Gastroesophageal sphincter (tissue), 4 donors: ENCODE measurements at regions not wholly inside any gene's neighbourhood (a gene's known extent, or its start where the extent isn't known, plus 50 kb on each side); places are given as distances from the start of the nearest gene placed in this dataset.
A peak's percentile ranks its signal among the peaks of the same experiment; 100 is the strongest.

ENCODE experiments used
- ATAC-seq: fragments of 150-250 bp; one replicate; pipeline ENCODE4 v1.9.1; 2016; ENCODE audit warnings: mild to moderate bottlenecking, moderate library complexity
- H3K27ac ChIP-seq, 4 donors: fragments of 200-600 bp; sonication (generic) in 3 of 4; 1 replicate in 3 of 4; 2 replicates in 1 of 4; pipeline ENCODE4 v1.5.1; 2016 to 2019
- H3K27me3 ChIP-seq: fragments of 200-600 bp; sonication (generic); one replicate; pipeline ENCODE4 v1.5.1; 2019
- H3K36me3 ChIP-seq, 2 donors: fragments of 200-600 bp; sonication (generic); one replicate each; pipeline ENCODE4 v1.5.1; 2019; ENCODE audit warnings: control low read depth in 1 of 2
- H3K4me1 ChIP-seq, 3 donors: fragments of 200-600 bp; sonication (generic); 1 replicate in 2 of 3; 2 replicates in 1 of 3; pipeline ENCODE4 v1.5.1; 2016 to 2019; ENCODE audit warnings: control low read depth in 2 of 3
- H3K4me3 ChIP-seq, 2 donors: fragments of 200-600 bp; sonication (generic); one replicate each; pipeline ENCODE4 v1.5.1; 2019; ENCODE audit warnings: mild to moderate bottlenecking in 1 of 2, moderate library complexity in 1 of 2
- H3K9me3 ChIP-seq, 3 donors: fragments of 200-600 bp; sonication (generic); one replicate each; pipeline ENCODE4 v1.5.1; 2017 to 2019; ENCODE audit warnings: control low read depth in 2 of 3
- EP300 ChIP-seq: sonication (generic); formaldehyde crosslinking; IDR thresholded peaks from one replicate; pipeline ENCODE4 v1.6.1; 2017; ENCODE audit warnings: antibody characterized with exemption, mild to moderate bottlenecking
- POLR2A ChIP-seq, 2 donors: fragments of 450-650 bp; IDR thresholded peaks; one replicate each; pipeline ENCODE4 v1.6.1; 2017; ENCODE audit warnings: antibody characterized with exemption in 2 of 2, mild to moderate bottlenecking in 2 of 2, moderate library complexity in 1 of 2
- POLR2AphosphoS5 ChIP-seq: sonication (generic); formaldehyde crosslinking; IDR thresholded peaks from one replicate; pipeline ENCODE4 v1.6.1; 2017; ENCODE audit warnings: antibody characterized with exemption
- WGBS, 2 donors: methylation state at CpG; one replicate each; pipeline ENCODE4 v1.1.5; 2018; ENCODE audit warnings: low coverage in 1 of 2; 5-methylcytosine and 5-hydroxymethylcytosine counted together
- TF ChIP-seq, protein P1 (sequence below), 4 experiments: fragments of 200-600 bp in 2 of 4; fragments of 450-650 bp in 2 of 4; sonication (generic) in 1 of 4; IDR thresholded peaks; one replicate each; pipeline ENCODE4 v1.5.1; 2017 to 2019; ENCODE audit warnings: antibody characterized with exemption in 4 of 4, mild to moderate bottlenecking in 2 of 4, moderate library complexity in 2 of 4

DNA sequence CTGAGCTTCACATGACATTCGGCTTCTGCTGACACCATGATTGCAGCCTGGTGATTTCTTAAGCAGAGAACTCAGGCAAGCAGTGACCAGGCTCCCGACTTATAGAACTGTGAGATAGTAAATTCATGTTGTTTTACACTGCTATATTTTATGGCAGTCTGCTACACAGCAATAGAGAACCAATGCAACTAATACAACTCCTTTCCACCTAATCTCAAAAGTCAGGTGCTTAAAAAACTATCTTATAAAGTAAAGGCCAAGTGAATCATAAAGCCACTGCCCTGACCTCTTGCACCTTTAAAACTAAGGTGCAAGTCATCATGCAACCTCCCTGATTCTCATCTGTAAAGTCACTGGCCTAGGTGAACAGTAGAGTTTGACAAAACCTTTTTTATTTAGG is 95.3 kb upstream of the GLS start:
- Histone ChIP-seq H3K36me3 (no peaks in the 10 kb centered on the region), H3K27me3 (no peaks in the 10 kb centered on the region), H3K27ac (no peak overlapping the region), H3K4me3 (no peak overlapping the region), H3K4me1 (peaks cover 0 to 12% (median 0%) of the 10 kb centered on the region in 3 donors), H3K9me3 (no peaks in the 10 kb centered on the region)
- TF ChIP-seq POLR2A (IDR thresholded peaks at IDR 0.05): no peak
- TF ChIP-seq, protein P1, sequence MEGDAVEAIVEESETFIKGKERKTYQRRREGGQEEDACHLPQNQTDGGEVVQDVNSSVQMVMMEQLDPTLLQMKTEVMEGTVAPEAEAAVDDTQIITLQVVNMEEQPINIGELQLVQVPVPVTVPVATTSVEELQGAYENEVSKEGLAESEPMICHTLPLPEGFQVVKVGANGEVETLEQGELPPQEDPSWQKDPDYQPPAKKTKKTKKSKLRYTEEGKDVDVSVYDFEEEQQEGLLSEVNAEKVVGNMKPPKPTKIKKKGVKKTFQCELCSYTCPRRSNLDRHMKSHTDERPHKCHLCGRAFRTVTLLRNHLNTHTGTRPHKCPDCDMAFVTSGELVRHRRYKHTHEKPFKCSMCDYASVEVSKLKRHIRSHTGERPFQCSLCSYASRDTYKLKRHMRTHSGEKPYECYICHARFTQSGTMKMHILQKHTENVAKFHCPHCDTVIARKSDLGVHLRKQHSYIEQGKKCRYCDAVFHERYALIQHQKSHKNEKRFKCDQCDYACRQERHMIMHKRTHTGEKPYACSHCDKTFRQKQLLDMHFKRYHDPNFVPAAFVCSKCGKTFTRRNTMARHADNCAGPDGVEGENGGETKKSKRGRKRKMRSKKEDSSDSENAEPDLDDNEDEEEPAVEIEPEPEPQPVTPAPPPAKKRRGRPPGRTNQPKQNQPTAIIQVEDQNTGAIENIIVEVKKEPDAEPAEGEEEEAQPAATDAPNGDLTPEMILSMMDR (IDR thresholded peaks at IDR 0.05): no peak
- no peak for TF ChIP-seq POLR2AphosphoS5
- no peak for TF ChIP-seq EP300
- 87% methylated on average over 2 of the region's 2 CpGs; no CpG with 5 or more reads in 1 of the 2 donors for WGBS, 2 donors
- no peak for ATAC-seq

DNA sequence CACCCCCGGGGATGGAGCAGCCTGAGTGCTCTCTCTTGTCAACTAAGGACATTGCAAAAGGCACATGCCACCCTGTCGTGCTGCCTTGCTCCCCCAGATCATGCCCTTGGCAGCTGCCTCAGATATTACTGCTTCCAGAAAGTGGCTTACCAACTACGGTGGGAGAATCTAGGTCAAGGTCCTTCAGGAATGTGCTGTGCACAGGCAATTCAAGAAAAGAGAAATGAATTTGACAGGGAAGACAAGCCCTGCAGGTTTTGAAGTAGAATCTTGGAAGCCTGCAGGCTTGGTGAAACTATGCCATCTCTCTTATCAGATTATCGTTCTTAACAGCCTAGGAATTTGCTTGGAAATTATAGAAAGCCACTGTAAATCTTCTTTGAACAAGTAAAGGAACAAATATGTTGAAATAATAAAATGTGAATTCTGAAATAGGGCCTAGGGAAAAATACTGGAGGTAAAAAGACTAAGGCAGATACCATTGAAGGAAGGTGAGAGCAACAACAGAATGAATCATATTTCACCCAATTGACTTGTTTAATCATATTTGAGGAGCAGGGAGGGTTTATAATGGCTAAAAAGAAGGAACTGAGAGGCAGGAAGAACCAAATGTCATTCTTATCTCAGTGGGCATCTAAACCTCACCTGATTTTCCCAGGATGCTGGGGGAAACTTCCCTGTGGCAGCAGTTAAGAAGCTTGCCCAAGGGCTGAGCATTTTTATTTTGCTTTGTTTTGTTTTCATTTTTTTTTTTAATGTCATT is 94.0 kb upstream of the GLS start:
- H3K4me3 ChIP-seq: no peak overlapping the region
- peaks cover 0 to 13% (median 0%) of the 10 kb centered on the region in 3 donors for H3K4me1 ChIP-seq
- no peaks in the 10 kb centered on the region for H3K36me3 ChIP-seq
- ATAC-seq: no peak
- TF ChIP-seq EP300 (no peak), POLR2A (IDR thresholded peaks at IDR 0.05) (no peak), POLR2AphosphoS5 (no peak)
- TF ChIP-seq, protein P1 (IDR thresholded peaks at IDR 0.05): no peak
- 12 to 20% methylated on average over 1 to 2 of the region's 4 CpGs for WGBS, 2 donors
- no peak overlapping the region for H3K27ac ChIP-seq
- H3K27me3 ChIP-seq: no peaks in the 10 kb centered on the region
- no peaks in the 10 kb centered on the region for H3K9me3 ChIP-seq

DNA sequence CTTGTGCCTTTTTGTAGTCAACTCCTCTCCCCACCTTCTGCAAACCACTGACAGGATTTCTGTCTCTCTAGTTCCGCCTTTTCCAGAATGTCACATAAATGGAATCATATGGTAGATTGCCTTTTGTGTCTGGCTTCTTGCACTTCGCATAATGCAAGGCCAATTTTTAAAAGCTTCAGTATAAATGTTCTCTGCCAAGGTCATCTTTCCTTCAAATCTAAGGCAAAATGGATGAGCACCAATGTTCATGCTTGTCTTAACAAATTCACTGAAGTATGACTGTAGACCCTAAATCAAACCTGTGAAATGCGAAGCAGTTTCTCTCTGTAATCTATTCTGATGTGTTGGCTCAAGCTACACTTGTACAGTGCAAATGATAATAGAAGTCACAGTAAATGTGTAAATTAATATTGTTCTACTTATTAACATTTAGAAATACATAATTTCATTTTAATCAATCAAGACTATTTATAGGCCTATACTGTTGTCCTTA is 92.8 kb upstream of the GLS start:
- ATAC-seq: no peak
- Histone ChIP-seq H3K27me3 (no peaks in the 10 kb centered on the region), H3K4me1 (peaks cover 0 to 24% (median 4%) of the 10 kb centered on the region in 3 donors), H3K36me3 (no peaks in the 10 kb centered on the region), H3K9me3 (no peaks in the 10 kb centered on the region), H3K4me3 (no peak overlapping the region), H3K27ac (no peak overlapping the region)
- TF ChIP-seq, protein P1 (IDR thresholded peaks at IDR 0.05): no peak
- TF ChIP-seq EP300: no peak
- TF ChIP-seq POLR2AphosphoS5: no peak
- no peak for TF ChIP-seq POLR2A (IDR thresholded peaks at IDR 0.05)
- WGBS, 2 donors: 63 to 81% methylated on average over 3 of the region's 3 CpGs

DNA sequence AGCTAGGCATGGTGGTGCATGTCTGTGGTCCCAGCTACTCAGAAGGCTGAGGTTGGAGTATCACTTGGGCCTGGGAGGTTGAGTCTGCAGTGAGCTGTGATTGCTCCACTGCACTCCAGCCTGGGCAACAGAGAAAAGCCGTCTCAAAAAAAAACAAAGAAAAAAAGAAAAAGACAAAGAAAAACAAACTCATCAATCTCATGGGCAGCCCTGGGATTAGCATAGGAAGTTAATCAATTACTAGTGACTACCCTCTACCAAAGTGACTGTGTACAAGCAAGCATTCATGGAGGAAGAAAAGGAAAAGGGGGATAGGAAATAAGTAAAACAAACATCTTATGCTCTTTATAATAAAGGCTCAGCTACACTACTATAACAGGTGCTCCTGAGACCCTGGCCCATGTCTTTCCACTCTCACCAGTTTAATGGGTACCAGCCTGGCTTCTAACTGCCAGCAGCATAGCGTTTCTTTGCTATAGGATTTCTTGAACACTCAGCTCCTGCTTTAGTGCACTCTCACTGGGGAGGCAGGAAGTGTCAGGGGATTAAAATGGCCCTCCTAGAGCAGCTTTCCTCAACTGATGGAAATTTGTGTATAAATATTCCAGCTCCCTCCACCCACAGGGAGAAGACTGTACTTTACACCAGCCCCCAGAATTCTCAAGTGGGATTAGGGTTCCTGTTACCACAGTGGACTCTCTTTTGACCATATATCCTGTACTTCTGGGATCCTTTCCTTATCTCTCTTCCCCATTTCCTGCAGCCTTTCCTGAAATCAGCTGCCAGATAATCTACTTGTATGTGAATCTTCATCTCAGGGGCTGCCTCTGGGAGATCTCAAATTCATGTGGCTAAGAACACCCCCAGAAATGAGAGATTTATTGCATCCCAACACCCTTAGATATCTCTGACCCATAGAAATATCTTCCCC is 91.3 kb upstream of the GLS start:
- ATAC-seq: no peak
- Histone ChIP-seq H3K36me3 (no peaks in the 10 kb centered on the region), H3K4me3 (no peak overlapping the region), H3K27ac (peak overlapping the region in 1 of 4 donors; percentile 17), H3K27me3 (no peaks in the 10 kb centered on the region), H3K4me1 (peaks cover 0 to 24% (median 4%) of the 10 kb centered on the region in 3 donors), H3K9me3 (no peaks in the 10 kb centered on the region)
- 45 to 69% methylated on average over 1 to 2 of the region's 2 CpGs for WGBS, 2 donors
- TF ChIP-seq EP300: no peak

DNA sequence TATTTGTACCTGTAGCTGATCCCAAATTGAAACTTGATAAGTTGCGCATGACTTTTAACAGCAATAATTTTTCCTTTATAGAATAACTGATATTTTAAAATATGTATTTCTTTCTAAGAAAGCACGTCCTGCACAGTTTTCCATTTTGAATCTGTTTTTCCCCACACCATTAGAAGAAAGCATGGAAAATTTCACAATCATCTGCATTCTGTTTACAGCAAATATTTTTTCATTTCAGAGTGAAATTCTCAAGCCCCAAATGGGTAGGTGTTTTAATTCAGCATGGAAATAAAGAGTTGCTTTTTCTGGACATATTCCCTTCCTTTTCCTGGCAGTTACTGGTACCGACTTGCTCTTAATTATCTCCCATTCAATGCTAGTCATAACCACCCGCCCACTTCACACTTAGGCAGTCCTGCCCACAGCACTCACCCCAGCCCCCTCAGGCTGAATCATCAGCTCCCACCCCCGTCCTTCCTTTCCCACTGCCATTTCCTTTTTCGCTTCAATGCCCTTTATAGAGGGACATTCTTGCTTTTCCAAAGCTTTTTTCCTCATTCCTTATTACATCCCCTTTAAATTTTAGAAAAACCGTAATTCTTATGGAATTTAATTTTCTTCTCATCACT is 89.2 kb upstream of the GLS start:
- TF ChIP-seq EP300 (no peak), POLR2AphosphoS5 (peak; percentile 13), POLR2A (IDR thresholded peaks at IDR 0.05) (no peak)
- TF ChIP-seq, protein P1 (IDR thresholded peaks at IDR 0.05): no peak
- Histone ChIP-seq H3K9me3 (no peaks in the 10 kb centered on the region), H3K27ac (peak overlapping the region in 1 of 4 donors; percentile 2), H3K4me3 (no peak overlapping the region), H3K4me1 (peaks cover 0 to 17% (median 4%) of the 10 kb centered on the region in 3 donors), H3K36me3 (no peaks in the 10 kb centered on the region), H3K27me3 (no peaks in the 10 kb centered on the region)
- peak; percentile 69 for ATAC-seq
- WGBS, 2 donors: 51 to 70% methylated on average over 7 of the region's 7 CpGs
